ENCODE measurements at regions not wholly inside any gene's neighbourhood (a gene's known extent, or its start where the extent isn't known, plus 50 kb on each side); places are given as distances from the start of the nearest gene placed in this dataset.
A peak's percentile ranks its signal among the peaks of the same experiment; 100 is the strongest.

DNA sequence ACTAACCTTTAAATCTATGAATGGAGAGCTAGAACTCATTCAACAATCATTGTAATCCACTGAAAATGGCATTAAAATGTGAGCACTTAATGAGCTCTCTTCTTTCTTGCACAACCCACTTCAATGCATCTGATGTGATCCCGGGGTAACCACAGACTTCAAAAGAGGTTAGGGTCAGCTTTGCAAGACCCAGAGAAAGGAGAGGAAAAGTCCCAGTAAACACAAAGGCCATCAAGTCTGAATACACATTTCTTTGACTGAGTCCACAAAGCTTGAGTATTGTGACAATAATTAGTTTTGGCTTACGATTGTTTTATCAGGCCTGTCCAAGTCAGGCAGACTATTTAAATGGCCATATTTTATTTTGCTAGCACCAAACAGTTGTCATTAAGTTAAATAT lies 148.8 kb upstream of the ZNF608 start:
- Mint-ChIP-seq H3K36me3 (ENCODE audit: insufficient read depth) (peaks cover 2% of the 10 kb centered on the region), H3K4me3 (ENCODE audit: low read depth) (no peak overlapping the region)
- no peak for DNase-seq (ENCODE audit: low spot score, unreplicated experiment)

GRCh38 chr5:124901081-124901480 lies 154.6 kb upstream of the ZNF608 start:
- Mint-ChIP-seq H3K9me3 (ENCODE audit: low read depth) (peaks cover 10% of the 10 kb centered on the region), H3K27me3 (no peaks in the 10 kb centered on the region), H3K4me3 (ENCODE audit: low read depth) (no peak overlapping the region)

More for the DNA sequence above, 148.8 kb upstream of the ZNF608 start:
- TF ChIP-seq, protein P1, sequence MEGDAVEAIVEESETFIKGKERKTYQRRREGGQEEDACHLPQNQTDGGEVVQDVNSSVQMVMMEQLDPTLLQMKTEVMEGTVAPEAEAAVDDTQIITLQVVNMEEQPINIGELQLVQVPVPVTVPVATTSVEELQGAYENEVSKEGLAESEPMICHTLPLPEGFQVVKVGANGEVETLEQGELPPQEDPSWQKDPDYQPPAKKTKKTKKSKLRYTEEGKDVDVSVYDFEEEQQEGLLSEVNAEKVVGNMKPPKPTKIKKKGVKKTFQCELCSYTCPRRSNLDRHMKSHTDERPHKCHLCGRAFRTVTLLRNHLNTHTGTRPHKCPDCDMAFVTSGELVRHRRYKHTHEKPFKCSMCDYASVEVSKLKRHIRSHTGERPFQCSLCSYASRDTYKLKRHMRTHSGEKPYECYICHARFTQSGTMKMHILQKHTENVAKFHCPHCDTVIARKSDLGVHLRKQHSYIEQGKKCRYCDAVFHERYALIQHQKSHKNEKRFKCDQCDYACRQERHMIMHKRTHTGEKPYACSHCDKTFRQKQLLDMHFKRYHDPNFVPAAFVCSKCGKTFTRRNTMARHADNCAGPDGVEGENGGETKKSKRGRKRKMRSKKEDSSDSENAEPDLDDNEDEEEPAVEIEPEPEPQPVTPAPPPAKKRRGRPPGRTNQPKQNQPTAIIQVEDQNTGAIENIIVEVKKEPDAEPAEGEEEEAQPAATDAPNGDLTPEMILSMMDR (IDR thresholded peaks at IDR 0.05; ENCODE audit: unreplicated experiment) = no peak
- Mint-ChIP-seq H3K9me3 (ENCODE audit: low read depth) (peaks cover 9% of the 10 kb centered on the region), H3K4me1 (ENCODE audit: low read depth) (peaks cover 8% of the 10 kb centered on the region), H3K27ac (peak overlapping the region; percentile 29), H3K27me3 (no peaks in the 10 kb centered on the region)

DNA sequence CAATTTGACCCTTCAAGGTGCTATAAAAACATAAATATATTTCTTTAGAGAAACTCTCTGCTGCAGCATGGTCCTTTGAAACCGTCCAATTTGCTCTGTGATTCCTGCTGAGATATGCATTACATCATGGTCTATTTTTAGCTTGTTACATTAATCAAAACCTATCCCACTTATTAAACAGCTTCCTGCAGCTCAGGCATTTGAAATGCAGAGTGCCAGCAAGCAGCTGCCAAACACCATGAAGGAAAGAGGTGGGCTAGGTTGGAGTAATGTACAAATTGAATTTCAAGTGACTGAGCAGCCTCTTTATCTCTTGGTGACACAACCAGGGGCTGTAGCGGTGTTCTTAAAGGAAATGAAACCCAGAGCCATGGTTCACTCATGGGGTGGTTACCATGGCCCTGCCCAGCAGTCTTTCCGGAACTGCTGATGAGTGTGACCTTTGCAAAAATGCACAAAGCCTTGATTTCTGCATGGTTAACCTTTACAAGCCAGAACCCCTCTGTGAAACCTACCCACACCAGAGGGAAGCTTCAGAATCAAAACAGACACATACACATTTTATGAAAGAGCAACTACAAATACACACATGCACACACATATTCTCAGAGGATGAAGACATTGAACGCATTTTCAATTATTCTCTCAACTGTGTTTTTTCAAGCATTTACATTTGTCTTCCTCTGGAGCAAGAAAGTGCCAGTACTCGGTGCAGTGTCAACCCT lies 155.8 kb upstream of the ZNF608 start:
- DNase-seq (ENCODE audit: low spot score, unreplicated experiment) = no peak
- TF ChIP-seq, protein P1 (IDR thresholded peaks at IDR 0.05; ENCODE audit: unreplicated experiment) = no peak
- Mint-ChIP-seq H3K27ac (peak overlapping the region; percentile 26), H3K4me3 (ENCODE audit: low read depth) (no peak overlapping the region), H3K9me3 (ENCODE audit: low read depth) (peaks cover 5% of the 10 kb centered on the region), H3K4me1 (ENCODE audit: low read depth) (peaks cover 43% of the 10 kb centered on the region), H3K27me3 (no peaks in the 10 kb centered on the region), H3K36me3 (ENCODE audit: insufficient read depth) (no peaks in the 10 kb centered on the region)

More at GRCh38 chr5:124901081-124901480, 154.6 kb upstream of the ZNF608 start:
- peaks cover 31% of the 10 kb centered on the region for H3K4me1 Mint-ChIP-seq (ENCODE audit: low read depth)
- TF ChIP-seq, protein P1 (IDR thresholded peaks at IDR 0.05; ENCODE audit: unreplicated experiment) = no peak
- no peaks in the 10 kb centered on the region for H3K36me3 Mint-ChIP-seq (ENCODE audit: insufficient read depth)
- H3K27ac Mint-ChIP-seq = no peak overlapping the region
- no peak for DNase-seq (ENCODE audit: low spot score, unreplicated experiment)

GRCh38 chr5:124905256-124906130 lies 159.1 kb upstream of the ZNF608 start:
- DNase-seq (ENCODE audit: low spot score, unreplicated experiment) = no peak
- no peaks in the 10 kb centered on the region for H3K27me3 Mint-ChIP-seq
- no peak overlapping the region for H3K4me3 Mint-ChIP-seq (ENCODE audit: low read depth)
- no peaks in the 10 kb centered on the region for H3K36me3 Mint-ChIP-seq (ENCODE audit: insufficient read depth)
- TF ChIP-seq, protein P1 (IDR thresholded peaks at IDR 0.05; ENCODE audit: unreplicated experiment) = no peak
- H3K4me1 Mint-ChIP-seq (ENCODE audit: low read depth) = peaks cover 65% of the 10 kb centered on the region
- H3K9me3 Mint-ChIP-seq (ENCODE audit: low read depth) = peaks cover 1% of the 10 kb centered on the region
- peak overlapping the region; percentile 92 for H3K27ac Mint-ChIP-seq

- no peaks in the 10 kb centered on the region for H3K36me3 Mint-ChIP-seq (ENCODE audit: insufficient read depth)
- H3K4me3 Mint-ChIP-seq (ENCODE audit: low read depth) = peak overlapping the region; percentile 4
- TF ChIP-seq, protein P1 (IDR thresholded peaks at IDR 0.05; ENCODE audit: unreplicated experiment) = no peak
- H3K9me3 Mint-ChIP-seq (ENCODE audit: low read depth) = no peaks in the 10 kb centered on the region
- no peak for DNase-seq (ENCODE audit: low spot score, unreplicated experiment)
- H3K27ac Mint-ChIP-seq = peak overlapping the region; percentile 92
- peaks cover 63% of the 10 kb centered on the region for H3K4me1 Mint-ChIP-seq (ENCODE audit: low read depth)
- H3K27me3 Mint-ChIP-seq = no peaks in the 10 kb centered on the region
Measured at GRCh38 chr5:124906339-124907097, 160.1 kb upstream of the ZNF608 start.
